Activated CD4-positive, alpha-beta T cell treated with anti-CD3 and anti-CD28 coated beads for 36 hours (primary cell): ENCODE measurements at regions not wholly inside any gene's neighbourhood (a gene's known extent, or its start where the extent isn't known, plus 50 kb on each side); places are given as distances from the start of the nearest gene placed in this dataset.
"Not testable (repeated sequence)": the region's sequence is repeated elsewhere in the genome, so short reads cannot be mapped to it uniquely, and the experiment has no call there.

Experiments
- ATAC-seq: fragments of 200-7000 bp; cut with Tn5 transposase; one replicate; pipeline ENCODE4 v1.10.0; 2021; ENCODE audit warnings: mild to moderate bottlenecking, moderate library complexity
- CTCF ChIA-PET: fragments of 350-600 bp; sonication (Branson Sonifier 250); formaldehyde crosslinking; loops from one replicate; lab custom pipeline; 2021; ENCODE audit warnings: antibody characterized with exemption; lab: Charles Lee
- POLR2A ChIA-PET: fragments of 350-600 bp; sonication (Branson Sonifier 250); formaldehyde crosslinking; loops from one replicate; lab custom pipeline; 2021; ENCODE audit warnings: antibody characterized with exemption, inconsistent platforms; lab: Charles Lee
- DNase-seq: peaks from one replicate; pipeline ENCODE4 v3.0.0-alpha.2; 2020
- H3K27ac Mint-ChIP-seq: one replicate; pipeline ENCODE4 v1.8.0; 2021; ENCODE audit warnings: mixed read lengths
- H3K27me3 Mint-ChIP-seq: one replicate; pipeline ENCODE4 v1.8.0; 2021; ENCODE audit warnings: mixed read lengths
- H3K36me3 Mint-ChIP-seq: one replicate; pipeline ENCODE4 v1.8.0; 2021; ENCODE audit warnings: low read depth, mixed read lengths
- H3K4me1 Mint-ChIP-seq: one replicate; pipeline ENCODE4 v1.8.0; 2021; ENCODE audit warnings: mixed read lengths
- H3K4me3 Mint-ChIP-seq: one replicate; pipeline ENCODE4 v1.8.0; 2021; ENCODE audit warnings: mild to moderate bottlenecking, moderate library complexity, mixed read lengths
- H3K9me3 Mint-ChIP-seq: one replicate; pipeline ENCODE4 v1.8.0; 2021; ENCODE audit warnings: low read depth, mixed read lengths
- intact Hi-C, 2 experiments: fragments of 100-400 bp; cut with DNase I in 1 of 2; cut with micrococcal nuclease in 1 of 2; formaldehyde crosslinking; loops; one replicate each; pipeline versions ENCODE4 v1.14.2 to v1.15.1; 2022 to 2024; cut with DNase I, micrococcal nuclease

DNA sequence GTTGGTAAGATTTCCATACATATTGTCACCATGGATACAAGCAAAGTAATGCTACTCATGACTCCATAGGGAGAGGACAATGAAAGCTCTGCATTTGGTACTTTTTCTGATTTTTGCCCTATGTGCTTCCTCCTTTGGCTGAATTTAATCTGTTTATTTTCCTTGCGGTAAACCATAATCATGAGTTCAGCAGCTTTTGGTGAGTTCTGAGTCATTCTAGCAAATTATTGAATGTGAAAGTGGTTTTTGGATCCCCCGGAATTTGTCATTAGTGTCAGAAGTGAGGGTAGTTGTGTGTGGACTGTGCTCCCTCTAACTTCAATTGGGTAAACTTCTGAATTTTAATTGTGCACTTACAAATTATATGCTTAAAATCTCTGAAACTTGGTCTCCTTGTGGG lies 170.3 kb downstream of the MOSPD2 start:
- intact Hi-C loops, result no loop called here
- no peak overlapping the region for H3K27ac Mint-ChIP-seq
- H3K36me3 Mint-ChIP-seq, result no peaks in the 10 kb centered on the region
- H3K9me3 Mint-ChIP-seq, result no peaks in the 10 kb centered on the region
- DNase-seq (no peak), ATAC-seq (peak; percentile 42)
- ChIA-PET CTCF (no interaction called here), POLR2A (no interaction called here)
- H3K27me3 Mint-ChIP-seq, result no peaks in the 10 kb centered on the region
- no peak overlapping the region for H3K4me3 Mint-ChIP-seq
- H3K4me1 Mint-ChIP-seq, result peaks cover 5% of the 10 kb centered on the region

DNA sequence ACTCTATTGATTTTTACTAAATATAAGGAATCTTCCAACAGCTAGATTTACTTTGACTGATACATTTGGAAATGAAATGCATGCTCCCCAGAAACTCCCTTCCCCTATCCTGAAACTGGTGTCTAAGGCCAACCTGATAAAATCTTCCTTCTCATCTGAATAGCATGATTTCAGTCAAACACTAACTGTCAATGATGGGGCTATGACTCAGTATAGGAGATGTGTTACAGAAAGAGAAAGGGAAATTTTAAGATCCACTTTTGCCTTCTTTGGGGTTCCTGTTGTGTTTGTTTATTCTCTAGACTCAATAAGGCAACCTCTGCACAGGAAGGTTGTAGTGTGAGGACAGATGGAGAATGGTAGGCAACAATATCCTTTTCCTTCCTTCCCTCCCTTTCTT lies 160.7 kb downstream of the MOSPD2 start:
- intact Hi-C loops, result loop anchor here in 1 of 2 experiments (10.0 kb wide), 2 partner anchors 171 to 239 kb away; no protein-coding TSS in a partner anchor
- H3K27me3 Mint-ChIP-seq, result no peaks in the 10 kb centered on the region
- H3K36me3 Mint-ChIP-seq, result no peaks in the 10 kb centered on the region
- DNase-seq (no peak), ATAC-seq (peak; percentile 77)
- H3K9me3 Mint-ChIP-seq, result peaks cover 2% of the 10 kb centered on the region
- H3K4me1 Mint-ChIP-seq, result peaks cover 9% of the 10 kb centered on the region
- no peak overlapping the region for H3K27ac Mint-ChIP-seq
- ChIA-PET POLR2A (interaction anchor here (0.7 kb wide), 1 partner anchor 106 kb away, joined by 4 read pairs; no protein-coding TSS in a partner anchor), CTCF (no interaction called here)
- no peak overlapping the region for H3K4me3 Mint-ChIP-seq

DNA sequence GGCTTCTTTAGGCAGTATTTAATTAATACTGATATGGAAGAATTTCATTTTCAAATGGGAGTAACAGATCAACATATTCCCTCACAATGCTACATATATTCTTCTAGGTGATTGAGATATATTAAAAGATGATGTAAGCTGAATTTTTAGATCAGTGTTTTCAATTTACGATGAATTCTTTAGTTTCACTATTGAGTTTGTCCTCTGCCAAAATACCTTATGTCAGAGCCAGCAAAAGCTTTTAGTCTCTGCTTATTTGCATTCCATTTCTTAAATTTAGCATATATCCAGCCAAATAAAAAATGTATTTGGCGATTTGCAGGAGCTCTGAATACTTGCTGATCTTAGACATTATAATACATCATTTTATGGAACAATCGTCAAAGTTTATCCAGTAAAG lies 144.3 kb downstream of the MOSPD2 start:
- Mint-ChIP-seq H3K4me1 (no peaks in the 10 kb centered on the region), H3K27me3 (no peaks in the 10 kb centered on the region), H3K9me3 (no peaks in the 10 kb centered on the region), H3K4me3 (no peak overlapping the region), H3K27ac (no peak overlapping the region), H3K36me3 (no peaks in the 10 kb centered on the region)
- DNase-seq (no peak), ATAC-seq (no peak)
- CTCF ChIA-PET, result no interaction called here
- intact Hi-C loops, result no loop called here
- POLR2A ChIA-PET, result no interaction called here

DNA sequence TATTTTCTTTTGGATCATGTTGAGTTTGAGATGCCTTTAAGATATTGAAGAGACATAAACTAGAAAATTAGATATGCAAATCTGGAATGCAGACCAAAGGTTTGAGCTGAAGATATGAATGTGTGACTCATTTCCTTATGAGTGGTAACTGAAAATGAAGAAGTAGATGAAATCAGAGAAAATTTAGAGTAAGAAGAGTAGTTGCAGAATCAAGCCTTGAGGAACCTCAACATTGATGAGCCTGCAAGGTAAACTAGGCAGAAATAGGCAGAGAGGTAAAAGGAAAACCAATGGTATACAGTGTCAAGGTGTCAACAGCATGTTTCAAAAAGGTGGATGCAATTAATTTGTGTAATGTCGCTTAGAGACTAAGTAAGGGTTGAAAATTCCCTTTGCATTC lies 142.8 kb downstream of the MOSPD2 start:
- no peak for ATAC-seq
- no peak for DNase-seq
- intact Hi-C loops, result no loop called here
- Mint-ChIP-seq H3K27me3 (no peaks in the 10 kb centered on the region), H3K4me3 (no peak overlapping the region), H3K36me3 (no peaks in the 10 kb centered on the region), H3K4me1 (no peaks in the 10 kb centered on the region), H3K9me3 (no peaks in the 10 kb centered on the region), H3K27ac (no peak overlapping the region)
- ChIA-PET POLR2A (no interaction called here), CTCF (no interaction called here)

DNA sequence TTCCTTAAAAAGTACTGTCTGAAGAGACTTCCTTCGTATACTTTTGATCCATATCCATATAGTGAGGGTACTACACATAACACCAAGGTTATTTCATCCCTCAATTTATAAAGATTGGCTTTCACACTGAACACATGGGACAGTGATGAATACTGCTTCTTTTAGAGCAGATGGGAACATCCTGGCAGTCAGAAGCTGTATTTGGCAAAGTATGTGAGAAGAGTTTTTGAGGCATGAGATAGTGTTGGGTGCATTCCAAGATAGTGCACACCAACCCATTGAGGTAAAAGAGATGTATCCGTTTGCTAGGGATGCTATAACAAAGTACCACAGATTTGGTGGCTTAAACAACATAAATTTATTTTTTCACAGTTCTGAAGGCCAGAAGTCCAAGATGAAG lies 141.1 kb downstream of the MOSPD2 start:
- CTCF ChIA-PET, result no interaction called here
- no peaks in the 10 kb centered on the region for H3K36me3 Mint-ChIP-seq
- POLR2A ChIA-PET, result no interaction called here
- H3K4me3 Mint-ChIP-seq, result no peak overlapping the region
- no peaks in the 10 kb centered on the region for H3K4me1 Mint-ChIP-seq
- H3K9me3 Mint-ChIP-seq, result no peaks in the 10 kb centered on the region
- intact Hi-C loops, result no loop called here
- ATAC-seq (no peak), DNase-seq (no peak)
- H3K27ac Mint-ChIP-seq, result no peak overlapping the region
- no peaks in the 10 kb centered on the region for H3K27me3 Mint-ChIP-seq

DNA sequence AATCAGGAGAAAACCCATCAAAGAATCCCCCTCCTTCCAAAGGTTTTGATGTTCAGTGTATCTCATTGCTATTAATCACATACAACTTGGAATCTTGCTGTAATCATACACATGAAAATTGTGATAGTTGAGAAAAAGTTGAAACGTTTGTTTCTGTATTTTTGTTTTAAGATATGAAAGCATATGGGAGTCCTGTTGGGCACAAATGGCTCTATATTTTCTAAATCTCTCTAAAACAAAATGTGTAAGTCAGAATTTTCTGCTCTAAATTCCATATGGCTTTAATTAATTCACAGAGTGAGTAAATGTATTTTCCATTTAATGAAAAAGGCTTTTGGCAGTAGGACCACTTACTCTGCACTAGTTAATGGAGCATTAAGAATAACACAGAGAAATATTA lies 140.2 kb downstream of the MOSPD2 start:
- intact Hi-C loops, result no loop called here
- Mint-ChIP-seq H3K27ac (no peak overlapping the region), H3K27me3 (no peaks in the 10 kb centered on the region)

DNA sequence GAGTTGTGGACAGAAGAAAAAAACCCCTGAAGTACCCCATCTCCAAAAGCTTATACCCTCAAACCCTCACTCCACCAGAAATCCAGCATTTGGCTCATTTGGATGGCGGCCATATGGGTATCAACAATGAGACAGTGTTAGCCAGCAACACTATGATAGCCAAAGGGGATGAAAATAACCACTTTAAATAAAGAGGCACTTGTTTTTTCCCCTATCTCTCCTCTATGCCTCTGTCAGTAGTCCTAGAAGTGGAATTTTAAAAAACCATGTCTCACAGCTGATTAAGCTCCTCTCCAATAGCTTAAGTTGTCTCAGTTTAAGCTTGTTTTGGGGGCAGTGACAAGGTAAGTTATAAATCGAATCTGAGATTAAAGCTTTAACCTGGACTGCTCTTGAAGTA lies 124.0 kb downstream of the MOSPD2 start:
- no peak overlapping the region for H3K4me3 Mint-ChIP-seq
- no peak overlapping the region for H3K27ac Mint-ChIP-seq
- H3K9me3 Mint-ChIP-seq, result no peaks in the 10 kb centered on the region
- intact Hi-C loops, result no loop called here
- no peaks in the 10 kb centered on the region for H3K4me1 Mint-ChIP-seq
- H3K36me3 Mint-ChIP-seq, result no peaks in the 10 kb centered on the region
- H3K27me3 Mint-ChIP-seq, result no peaks in the 10 kb centered on the region
- no peak for ATAC-seq
- no peak for DNase-seq
- POLR2A ChIA-PET, result no interaction called here
- CTCF ChIA-PET, result interaction anchor here (0.8 kb wide), 1 partner anchor 8 kb away, joined by 3 read pairs; no protein-coding TSS in a partner anchor

More for the DNA sequence above, 140.2 kb downstream of the MOSPD2 start:
- DNase-seq (no peak), ATAC-seq (no peak)
- Mint-ChIP-seq H3K9me3 (no peaks in the 10 kb centered on the region), H3K36me3 (no peaks in the 10 kb centered on the region), H3K4me3 (no peak overlapping the region), H3K4me1 (no peaks in the 10 kb centered on the region)
- ChIA-PET POLR2A (interaction anchor here (0.6 kb wide), 1 partner anchor 456 kb away, joined by 3 read pairs; no protein-coding TSS in a partner anchor), CTCF (no interaction called here)

DNA sequence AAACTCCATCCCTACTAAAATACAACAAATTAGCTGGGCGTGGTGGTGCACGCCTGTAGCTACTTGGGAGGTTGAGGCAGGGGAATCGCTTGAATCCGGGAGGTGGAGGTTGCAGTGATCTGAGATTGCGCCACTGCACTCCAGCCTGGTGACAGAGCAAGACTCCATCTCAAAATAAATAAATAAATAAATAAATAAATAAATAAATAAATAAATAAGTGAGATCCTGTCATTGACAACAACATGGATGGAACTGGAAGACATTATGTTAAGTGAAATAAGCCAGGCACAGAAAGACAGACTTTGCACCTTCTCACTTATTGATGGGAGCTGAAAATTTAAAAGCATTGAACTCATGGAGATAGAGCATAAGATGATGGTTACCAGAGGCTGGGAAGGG lies 111.2 kb downstream of the MOSPD2 start:
- not testable (repeated sequence) for H3K9me3 Mint-ChIP-seq, H3K27ac Mint-ChIP-seq

More for the DNA sequence above, 111.2 kb downstream of the MOSPD2 start:
- POLR2A ChIA-PET, ATAC-seq, H3K4me3 Mint-ChIP-seq, DNase-seq, H3K27me3 Mint-ChIP-seq, CTCF ChIA-PET, H3K36me3 Mint-ChIP-seq, intact Hi-C loops, H3K4me1 Mint-ChIP-seq: not testable (repeated sequence)
